Astrocyte (in vitro differentiated cells and primary cell): ENCODE measurements at regions not wholly inside any gene's neighbourhood (a gene's known extent, or its start where the extent isn't known, plus 50 kb on each side); places are given as distances from the start of the nearest gene placed in this dataset.

Experiments
- EZH2 ChIP-seq: IDR thresholded peaks from 2 replicates; pipeline ENCODE4 v1.6.1; 2012; ENCODE audit warnings: mild to moderate bottlenecking, low read length, inconsistent platforms; ENCODE audit not compliant: insufficient read depth
- TF ChIP-seq, protein P1 (sequence below): IDR thresholded peaks from 2 replicates; pipeline ENCODE4 v1.5.1; 2011; ENCODE audit warnings: low read depth, mild to moderate bottlenecking, inconsistent platforms, low read length, moderate library complexity; ENCODE audit not compliant: insufficient read depth

DNA sequence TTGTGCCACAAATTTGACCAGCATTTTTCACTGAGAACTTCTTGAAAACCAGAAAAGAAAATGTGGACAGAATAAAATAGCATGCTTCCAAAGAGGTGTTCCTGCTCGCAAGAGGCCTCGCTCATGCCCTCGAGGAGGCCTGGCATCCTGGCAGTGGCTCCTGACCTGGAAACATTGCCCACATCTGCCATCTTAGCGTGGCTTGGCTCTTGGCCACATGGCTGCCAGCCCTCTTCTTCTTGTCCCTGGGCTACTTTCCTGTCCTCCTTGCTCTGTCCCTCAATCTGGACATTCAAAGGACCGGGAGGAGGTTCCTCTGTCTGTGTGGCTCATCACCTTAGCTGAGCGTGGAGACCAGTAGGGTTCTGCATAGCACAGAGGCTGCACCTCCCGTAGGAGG is 131.6 kb upstream of the TMEM72 start:
- TF ChIP-seq, protein P1, sequence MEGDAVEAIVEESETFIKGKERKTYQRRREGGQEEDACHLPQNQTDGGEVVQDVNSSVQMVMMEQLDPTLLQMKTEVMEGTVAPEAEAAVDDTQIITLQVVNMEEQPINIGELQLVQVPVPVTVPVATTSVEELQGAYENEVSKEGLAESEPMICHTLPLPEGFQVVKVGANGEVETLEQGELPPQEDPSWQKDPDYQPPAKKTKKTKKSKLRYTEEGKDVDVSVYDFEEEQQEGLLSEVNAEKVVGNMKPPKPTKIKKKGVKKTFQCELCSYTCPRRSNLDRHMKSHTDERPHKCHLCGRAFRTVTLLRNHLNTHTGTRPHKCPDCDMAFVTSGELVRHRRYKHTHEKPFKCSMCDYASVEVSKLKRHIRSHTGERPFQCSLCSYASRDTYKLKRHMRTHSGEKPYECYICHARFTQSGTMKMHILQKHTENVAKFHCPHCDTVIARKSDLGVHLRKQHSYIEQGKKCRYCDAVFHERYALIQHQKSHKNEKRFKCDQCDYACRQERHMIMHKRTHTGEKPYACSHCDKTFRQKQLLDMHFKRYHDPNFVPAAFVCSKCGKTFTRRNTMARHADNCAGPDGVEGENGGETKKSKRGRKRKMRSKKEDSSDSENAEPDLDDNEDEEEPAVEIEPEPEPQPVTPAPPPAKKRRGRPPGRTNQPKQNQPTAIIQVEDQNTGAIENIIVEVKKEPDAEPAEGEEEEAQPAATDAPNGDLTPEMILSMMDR, result no peak
- no peak for TF ChIP-seq EZH2
